Astrocyte of the cerebellum (primary cell): ENCODE measurements at regions not wholly inside any gene's neighbourhood (a gene's known extent, or its start where the extent isn't known, plus 50 kb on each side); places are given as distances from the start of the nearest gene placed in this dataset.

Experiments used
- DNase-seq: peaks from one replicate; pipeline ENCODE4 v3.0.0-alpha.2; 2011; ENCODE audit warnings: low read depth
- H3K4me3 ChIP-seq: 2 replicates; pipeline ENCODE4 v1.5.1; 2011; ENCODE audit warnings: mild to moderate bottlenecking, low read depth, low read length, moderate library complexity
- in situ Hi-C: cut with HindIII; loops from 2 replicates; pipeline ENCODE4 v1.10.0; 2017; ENCODE audit warnings: low sequenced_read_pairs
- TF ChIP-seq, protein P1 (sequence below): IDR thresholded peaks from 2 replicates; pipeline ENCODE4 v1.5.1; 2012; ENCODE audit warnings: low read length, low read depth, moderate library complexity, mild to moderate bottlenecking; ENCODE audit errors: missing control alignments

DNA sequence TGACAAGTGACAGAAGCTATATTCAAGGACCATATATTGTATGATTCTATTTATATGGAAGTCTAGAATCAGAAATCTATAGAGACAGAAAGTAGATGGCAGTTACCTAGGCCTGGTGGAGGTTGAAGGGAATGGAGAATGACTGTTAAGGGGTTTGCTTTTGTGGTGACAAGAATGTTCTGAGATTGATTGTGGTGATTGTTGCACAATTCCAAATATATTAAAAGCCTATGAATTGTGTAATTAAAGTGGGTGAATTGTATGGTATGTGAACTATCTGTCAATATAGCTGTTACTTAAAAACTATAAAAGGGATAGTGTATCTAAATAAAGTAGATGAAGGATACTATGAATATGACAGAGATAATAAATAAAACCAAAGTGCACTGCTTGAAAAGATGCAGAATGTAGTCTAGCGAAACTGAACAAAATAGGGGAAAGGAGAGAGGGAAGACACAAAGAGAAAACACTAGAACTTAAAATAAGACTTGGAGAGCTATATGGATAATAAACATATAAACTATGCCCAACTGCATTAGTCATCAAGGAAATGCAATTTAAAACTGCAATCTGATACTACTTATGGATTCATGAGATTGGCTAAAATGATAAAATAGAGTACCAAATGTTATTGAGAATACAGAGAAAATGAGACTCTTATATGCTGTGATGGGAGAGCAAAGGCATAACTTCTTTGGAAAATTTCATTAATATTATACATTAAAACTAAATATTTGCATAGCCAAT, 82.1 kb upstream of the BANK1 start:
- DNase-seq, result no peak
- TF ChIP-seq, protein P1, sequence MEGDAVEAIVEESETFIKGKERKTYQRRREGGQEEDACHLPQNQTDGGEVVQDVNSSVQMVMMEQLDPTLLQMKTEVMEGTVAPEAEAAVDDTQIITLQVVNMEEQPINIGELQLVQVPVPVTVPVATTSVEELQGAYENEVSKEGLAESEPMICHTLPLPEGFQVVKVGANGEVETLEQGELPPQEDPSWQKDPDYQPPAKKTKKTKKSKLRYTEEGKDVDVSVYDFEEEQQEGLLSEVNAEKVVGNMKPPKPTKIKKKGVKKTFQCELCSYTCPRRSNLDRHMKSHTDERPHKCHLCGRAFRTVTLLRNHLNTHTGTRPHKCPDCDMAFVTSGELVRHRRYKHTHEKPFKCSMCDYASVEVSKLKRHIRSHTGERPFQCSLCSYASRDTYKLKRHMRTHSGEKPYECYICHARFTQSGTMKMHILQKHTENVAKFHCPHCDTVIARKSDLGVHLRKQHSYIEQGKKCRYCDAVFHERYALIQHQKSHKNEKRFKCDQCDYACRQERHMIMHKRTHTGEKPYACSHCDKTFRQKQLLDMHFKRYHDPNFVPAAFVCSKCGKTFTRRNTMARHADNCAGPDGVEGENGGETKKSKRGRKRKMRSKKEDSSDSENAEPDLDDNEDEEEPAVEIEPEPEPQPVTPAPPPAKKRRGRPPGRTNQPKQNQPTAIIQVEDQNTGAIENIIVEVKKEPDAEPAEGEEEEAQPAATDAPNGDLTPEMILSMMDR, result no peak
- in situ Hi-C loops, result no loop called here
- no peak overlapping the region for H3K4me3 ChIP-seq

DNA sequence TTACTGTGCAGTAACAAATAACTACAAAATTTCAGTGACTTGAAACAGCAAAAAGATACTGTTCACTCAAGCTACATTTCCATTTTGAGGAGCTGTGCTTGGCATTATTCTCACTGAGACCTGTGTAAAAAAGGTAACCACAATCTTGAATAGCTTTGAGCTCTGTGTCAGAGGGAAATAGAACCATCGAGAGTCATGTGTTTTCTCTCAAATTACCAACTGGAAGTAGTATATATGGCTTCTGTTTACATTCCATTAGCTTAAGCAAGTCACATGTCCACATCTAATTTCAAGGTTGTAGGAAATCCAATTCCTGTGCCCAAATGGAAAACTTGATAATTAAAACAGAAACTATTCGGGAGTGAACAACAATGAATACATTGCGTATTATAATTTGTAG, 82.9 kb upstream of the BANK1 start:
- in situ Hi-C loops, result no loop called here
- no peak for DNase-seq
- TF ChIP-seq, protein P1, result no peak
- no peak overlapping the region for H3K4me3 ChIP-seq

GRCh38 chr4:101706535-101707057, 83.9 kb upstream of the BANK1 start:
- DNase-seq, result no peak
- in situ Hi-C loops, result no loop called here
- H3K4me3 ChIP-seq, result no peak overlapping the region
- TF ChIP-seq, protein P1, result no peak

GRCh38 chr4:101701551-101701950, 89.0 kb upstream of the BANK1 start:
- no peak for DNase-seq
- no peak overlapping the region for H3K4me3 ChIP-seq
- TF ChIP-seq, protein P1, result no peak
- in situ Hi-C loops, result no loop called here

DNA sequence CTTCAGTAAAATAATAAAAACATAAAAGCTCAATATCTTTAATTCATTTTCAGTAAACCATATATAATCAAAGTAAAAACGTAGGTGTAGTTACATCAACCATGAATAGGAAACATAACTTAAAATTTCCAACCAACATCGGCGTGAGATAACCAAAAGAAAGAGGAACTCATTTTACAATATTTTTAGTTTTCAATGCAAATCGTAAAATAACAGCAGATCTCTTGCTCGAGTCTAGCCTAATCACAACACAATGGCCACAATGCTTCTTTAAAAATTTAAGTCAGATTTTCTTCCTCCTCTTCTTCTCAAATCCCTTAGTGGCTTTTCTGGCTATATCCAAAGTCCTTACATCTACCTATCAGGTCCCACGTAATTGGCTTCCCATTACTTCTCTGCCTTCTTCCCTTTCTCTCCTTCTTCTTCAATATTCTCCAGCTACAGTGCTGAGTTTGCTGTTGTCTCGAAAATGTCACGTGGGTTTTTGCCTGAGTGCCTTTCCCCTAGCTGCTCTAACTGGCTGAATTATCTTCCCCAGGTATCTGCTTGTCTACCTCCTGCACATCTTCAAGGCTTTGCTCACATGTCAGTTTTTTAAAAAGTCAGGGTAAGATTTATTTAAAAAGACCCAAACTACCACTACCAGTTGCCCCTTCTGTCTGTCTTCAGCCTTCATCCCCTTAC, 90.9 kb upstream of the BANK1 start:
- no peak overlapping the region for H3K4me3 ChIP-seq
- TF ChIP-seq, protein P1, result no peak
- no peak for DNase-seq
- in situ Hi-C loops, result no loop called here

GRCh38 chr4:101697266-101697665, 93.3 kb upstream of the BANK1 start:
- no peak overlapping the region for H3K4me3 ChIP-seq
- no peak for DNase-seq
- TF ChIP-seq, protein P1, result no peak
- in situ Hi-C loops, result no loop called here
